ENCODE measurements at regions not wholly inside any gene's neighbourhood (a gene's known extent, or its start where the extent isn't known, plus 50 kb on each side); places are given as distances from the start of the nearest gene placed in this dataset.

GRCh38 chr17:34012709-34013375 is 242.2 kb upstream of the CCL2 start:
- no peaks in the 10 kb centered on the region for H3K27me3 ChIP-seq (ENCODE audit: control insufficient read depth in 2 of 2, insufficient read depth in 2 of 2, low read length in 2 of 2)
- intact Hi-C loops (cut with micrococcal nuclease) = no loop called here
- TF ChIP-seq MYC (IDR thresholded peaks at IDR 0.05; ENCODE audit: low read depth, low read length) = no peak
- no peak for TF ChIP-seq EZH2 (IDR thresholded peaks at IDR 0.05; ENCODE audit: borderline replicate concordance, low read depth, low read length, severe bottlenecking)
- TF ChIP-seq POLR2AphosphoS5 (IDR thresholded peaks at IDR 0.05; ENCODE audit: insufficient read depth, low read depth, low read length) = no peak
- TF ChIP-seq JUN (IDR thresholded peaks at IDR 0.05; ENCODE audit: borderline replicate concordance, insufficient read depth, insufficient read length, low read depth) = no peak
- TF ChIP-seq MAX (IDR thresholded peaks at IDR 0.05; ENCODE audit: insufficient read depth, insufficient read length) = no peak
- no peak for TF ChIP-seq GATA2 (IDR thresholded peaks at IDR 0.05; ENCODE audit: insufficient read depth, insufficient read length, low read depth, low read length)
- TF ChIP-seq POLR2A (IDR thresholded peaks at IDR 0.05; ENCODE audit: low read depth, low read length) = no peak
- no peak for TF ChIP-seq CTCF (IDR thresholded peaks at IDR 0.05; ENCODE audit: extremely low read depth in 1 of 2, insufficient read depth in 1 of 2, low read depth in 1 of 2, low read length in 2 of 2)
- TF ChIP-seq FOS (IDR thresholded peaks at IDR 0.05; ENCODE audit: borderline replicate concordance, insufficient read depth, low read length) = no peak
- H3K9me3 ChIP-seq (replicated peaks; ENCODE audit: control insufficient read depth, insufficient read depth, low read length) = no peaks in the 10 kb centered on the region
- no peak overlapping the region for H3K9ac ChIP-seq (replicated peaks; ENCODE audit: extremely low read depth, insufficient read depth, low read length)
- no TSS peak for BruUV-seq (replicated peaks)
- FAIRE-seq (no peak), DNase-seq (ENCODE audit: low read depth, low spot score) (no peak)
- H3K4me1 ChIP-seq (ENCODE audit: control insufficient read depth, extremely low read depth, insufficient read depth, low read length) = no peaks in the 10 kb centered on the region
- H3K79me2 ChIP-seq (ENCODE audit: control insufficient read depth, insufficient read depth, low read length) = no peaks in the 10 kb centered on the region
- POLR2A ChIA-PET = no interaction called here
- no peak overlapping the region for H3K27ac ChIP-seq (ENCODE audit: insufficient read depth, low read depth, low read length)
- no peak overlapping the region for H2AFZ ChIP-seq (ENCODE audit: low read depth, low read length)
- CTCF ChIA-PET = no interaction called here
- H4K20me1 ChIP-seq (replicated peaks; ENCODE audit: control insufficient read depth, extremely low read depth, insufficient read depth, low read length) = no peaks in the 10 kb centered on the region
- H3K4me2 ChIP-seq (ENCODE audit: insufficient read depth, low read length) = no peak overlapping the region
- no peaks in the 10 kb centered on the region for H3K36me3 ChIP-seq (ENCODE audit: control insufficient read depth in 2 of 2, extremely low read depth in 1 of 2, insufficient read depth in 2 of 2, low read length in 2 of 2)
- no peak overlapping the region for H3K4me3 ChIP-seq (replicated peaks in 1 of 3; ENCODE audit: insufficient read depth in 1 of 3, low read depth in 1 of 3, low read length in 3 of 3)
- dilution Hi-C loops (cut with MboI; ENCODE audit: extremely low pct_ligation_motif_present, low sequenced_read_pairs) = no loop called here
- no peaks in the 10 kb centered on the region for H3K9me1 ChIP-seq (replicated peaks; ENCODE audit: control insufficient read depth, extremely low read depth, insufficient read depth, low read length)

Measured in endothelial cell of umbilical vein (primary cell).